Right lobe of liver (tissue), 4 donors: ENCODE measurements at regions not wholly inside any gene's neighbourhood (a gene's known extent, or its start where the extent isn't known, plus 50 kb on each side); places are given as distances from the start of the nearest gene placed in this dataset.

Source experiments
- CTCF ChIP-seq, 4 donors: fragments of 200-600 bp in 3 of 4; fragments of 450-650 bp in 1 of 4; IDR thresholded peaks; one replicate each; pipeline versions ENCODE4 v1.5.1 to v1.8.0; 2016 to 2022; ENCODE audit warnings: antibody characterized with exemption in 4 of 4, mild to moderate bottlenecking in 2 of 4
- POLR2A ChIP-seq: fragments of 450-650 bp; IDR thresholded peaks from one replicate; pipeline ENCODE4 v1.6.1; 2017; ENCODE audit warnings: antibody characterized with exemption, mild to moderate bottlenecking
- donor health status: DM: no; HTN: no; CAD: no.
- donor health status: DM: no; HTN: no; CAD: no.
- donor health status: DM: no; HTN: yes; CAD: no.

DNA sequence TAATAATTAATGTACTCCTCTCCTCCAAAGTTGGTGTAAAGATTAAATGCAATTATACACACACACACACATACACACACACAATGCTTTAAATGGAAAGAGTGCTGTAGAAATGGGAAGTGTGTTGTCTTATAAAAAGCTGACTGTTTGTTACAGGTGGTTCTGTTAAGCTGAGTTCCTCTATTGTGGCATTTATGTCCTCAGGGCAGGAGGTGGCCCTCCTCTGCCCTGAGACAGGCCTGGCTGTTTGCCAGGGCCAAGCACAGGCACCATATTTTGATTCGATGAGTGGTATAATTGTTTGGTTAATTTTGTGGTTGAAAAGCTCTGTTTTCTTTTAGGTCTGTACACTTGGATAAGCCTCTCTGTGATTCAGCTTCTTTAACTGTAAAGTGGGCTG is 573.9 kb downstream of the KIF4B start:
- TF ChIP-seq POLR2A (no peak), CTCF (IDR thresholded peaks at IDR 0.05) (no peak)
